Psoas muscle (tissue), 7 donors: ENCODE measurements at regions not wholly inside any gene's neighbourhood (a gene's known extent, or its start where the extent isn't known, plus 50 kb on each side); places are given as distances from the start of the nearest gene placed in this dataset.
A peak's percentile ranks its signal among the peaks of the same experiment; 100 is the strongest.

Experiments used
- ATAC-seq, 4 donors: fragments of 200-7000 bp; cut with Tn5 transposase; one replicate each; pipeline ENCODE4 v1.9.1; 2020; ENCODE audit warnings: moderate library complexity in 3 of 4, mild to moderate bottlenecking in 2 of 4
- DNase-seq, 2 donors: peaks; one replicate each; pipeline ENCODE4 v3.0.0-alpha.2; 2020
- H3K27ac ChIP-seq: fragments of 200-600 bp; one replicate; pipeline ENCODE4 v1.8.0; 2022
- H3K27me3 ChIP-seq, 3 donors: fragments of 200-600 bp in 1 of 3; one replicate each; pipeline versions ENCODE4 v1.6.1 to v1.8.0; 2013 to 2022; ENCODE audit warnings: low read length in 2 of 3, mild to moderate bottlenecking in 2 of 3, moderate library complexity in 1 of 3; ENCODE audit not compliant: insufficient read depth in 3 of 3
- H3K36me3 ChIP-seq, 2 donors: fragments of 200-600 bp in 1 of 2; one replicate each; pipeline versions ENCODE4 v1.6.1 to v1.8.0; 2013 to 2022; ENCODE audit warnings: low read depth in 1 of 2, mild to moderate bottlenecking in 1 of 2, moderate library complexity in 1 of 2; ENCODE audit not compliant: insufficient read depth in 1 of 2
- H3K4me1 ChIP-seq: fragments of 200-600 bp; one replicate; pipeline ENCODE4 v1.8.0; 2022
- H3K4me3 ChIP-seq: fragments of 200-600 bp; one replicate; pipeline ENCODE4 v1.8.0; 2022; ENCODE audit warnings: mild to moderate bottlenecking
- H3K9me3 ChIP-seq: fragments of 200-600 bp; one replicate; pipeline ENCODE4 v1.8.0; 2022
- WGBS, 3 donors: extraction: QIAGEN DNeasy Blood & Tissue Kit; methylation state at CpG; one replicate each; pipeline versions ENCODE4 v1.1.6 to v1.1.7; 2013; 5-methylcytosine and 5-hydroxymethylcytosine counted together
- intact Hi-C, 2 donors: fragments of 100-400 bp; cut with DNase I; formaldehyde crosslinking; loops; one replicate each; pipeline versions ENCODE4 v1.11.0 to v1.14.2; 2022
- TF ChIP-seq, protein P1 (sequence below): fragments of 200-600 bp; IDR thresholded peaks from one replicate; pipeline ENCODE4 v1.8.0; 2022; ENCODE audit warnings: antibody characterized with exemption
- donor health status: healthy with polysubstance abuse.
- donor health status: DM: no; HTN: no; CAD: no; lungs with moderate emphysema.
- donor health status: Bipolar disorder and iron deficiency.
- donor health status: healthy.
- donor health status: DM: yes; HTN: yes; CAD: no.
- donor health status: DM: no; HTN: no; CAD: no.
- donor health status: DM: yes; HTN: yes; CAD: no.

DNA sequence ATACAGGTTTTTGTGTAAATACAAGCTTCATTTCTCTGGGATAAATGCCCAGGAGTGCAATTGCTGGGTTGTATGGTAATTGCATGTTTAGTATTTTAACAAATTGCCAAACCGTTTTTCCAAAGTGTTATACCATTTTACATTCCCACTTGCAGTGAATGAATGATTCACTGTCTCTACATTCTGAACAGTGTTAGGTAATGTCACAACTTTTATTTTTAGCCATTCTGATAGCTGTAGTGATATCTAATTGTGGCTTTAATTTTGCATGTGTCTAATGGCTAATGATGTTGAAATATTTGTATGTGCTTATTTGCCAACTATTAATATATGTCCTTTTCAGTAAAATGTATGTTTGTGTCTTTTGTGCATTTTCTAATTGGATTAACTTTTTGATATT is 156.9 kb upstream of the CES5A start:
- TF ChIP-seq, protein P1, sequence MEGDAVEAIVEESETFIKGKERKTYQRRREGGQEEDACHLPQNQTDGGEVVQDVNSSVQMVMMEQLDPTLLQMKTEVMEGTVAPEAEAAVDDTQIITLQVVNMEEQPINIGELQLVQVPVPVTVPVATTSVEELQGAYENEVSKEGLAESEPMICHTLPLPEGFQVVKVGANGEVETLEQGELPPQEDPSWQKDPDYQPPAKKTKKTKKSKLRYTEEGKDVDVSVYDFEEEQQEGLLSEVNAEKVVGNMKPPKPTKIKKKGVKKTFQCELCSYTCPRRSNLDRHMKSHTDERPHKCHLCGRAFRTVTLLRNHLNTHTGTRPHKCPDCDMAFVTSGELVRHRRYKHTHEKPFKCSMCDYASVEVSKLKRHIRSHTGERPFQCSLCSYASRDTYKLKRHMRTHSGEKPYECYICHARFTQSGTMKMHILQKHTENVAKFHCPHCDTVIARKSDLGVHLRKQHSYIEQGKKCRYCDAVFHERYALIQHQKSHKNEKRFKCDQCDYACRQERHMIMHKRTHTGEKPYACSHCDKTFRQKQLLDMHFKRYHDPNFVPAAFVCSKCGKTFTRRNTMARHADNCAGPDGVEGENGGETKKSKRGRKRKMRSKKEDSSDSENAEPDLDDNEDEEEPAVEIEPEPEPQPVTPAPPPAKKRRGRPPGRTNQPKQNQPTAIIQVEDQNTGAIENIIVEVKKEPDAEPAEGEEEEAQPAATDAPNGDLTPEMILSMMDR, result no peak
- no peak for DNase-seq
- intact Hi-C loops, result no loop called here
- no peaks in the 10 kb centered on the region for H3K36me3 ChIP-seq
- H3K4me1 ChIP-seq, result no peaks in the 10 kb centered on the region
- WGBS, 3 donors, result 61 to 81% (median 76%) methylated on average over 1 of the region's 1 CpG
- H3K27ac ChIP-seq, result no peak overlapping the region
- no peak for ATAC-seq
- peaks cover 8% of the 10 kb centered on the region for H3K9me3 ChIP-seq
- no peaks in the 10 kb centered on the region for H3K27me3 ChIP-seq
- H3K4me3 ChIP-seq, result no peak overlapping the region

GRCh38 chr16:56029026-56029425 is 153.9 kb upstream of the CES5A start:
- ATAC-seq (no peak), DNase-seq (no peak)
- Histone ChIP-seq H3K4me3 (no peak overlapping the region), H3K4me1 (no peaks in the 10 kb centered on the region), H3K27me3 (no peaks in the 10 kb centered on the region), H3K9me3 (no peaks in the 10 kb centered on the region), H3K27ac (no peak overlapping the region), H3K36me3 (no peaks in the 10 kb centered on the region)
- TF ChIP-seq, protein P1, result no peak
- intact Hi-C loops, result no loop called here

GRCh38 chr16:56022818-56023217 is 147.6 kb upstream of the CES5A start:
- TF ChIP-seq, protein P1, result no peak
- intact Hi-C loops, result no loop called here
- no peak for ATAC-seq
- 41 to 52% (median 41%) methylated on average over 2 of the region's 2 CpGs for WGBS, 3 donors
- no peak for DNase-seq
- Histone ChIP-seq H3K9me3 (no peaks in the 10 kb centered on the region), H3K27me3 (no peaks in the 10 kb centered on the region), H3K27ac (no peak overlapping the region), H3K36me3 (no peaks in the 10 kb centered on the region), H3K4me1 (no peaks in the 10 kb centered on the region), H3K4me3 (no peak overlapping the region)

GRCh38 chr16:56019274-56019673 is 144.1 kb upstream of the CES5A start:
- intact Hi-C loops, result no loop called here
- no peak overlapping the region for H3K4me3 ChIP-seq
- TF ChIP-seq, protein P1, result no peak
- ATAC-seq (no peak), DNase-seq (no peak)
- H3K27me3 ChIP-seq, result peaks cover 0 to 2% (median 0%) of the 10 kb centered on the region in 3 donors
- no peaks in the 10 kb centered on the region for H3K36me3 ChIP-seq
- no peak overlapping the region for H3K27ac ChIP-seq
- H3K4me1 ChIP-seq, result no peaks in the 10 kb centered on the region
- no peaks in the 10 kb centered on the region for H3K9me3 ChIP-seq

DNA sequence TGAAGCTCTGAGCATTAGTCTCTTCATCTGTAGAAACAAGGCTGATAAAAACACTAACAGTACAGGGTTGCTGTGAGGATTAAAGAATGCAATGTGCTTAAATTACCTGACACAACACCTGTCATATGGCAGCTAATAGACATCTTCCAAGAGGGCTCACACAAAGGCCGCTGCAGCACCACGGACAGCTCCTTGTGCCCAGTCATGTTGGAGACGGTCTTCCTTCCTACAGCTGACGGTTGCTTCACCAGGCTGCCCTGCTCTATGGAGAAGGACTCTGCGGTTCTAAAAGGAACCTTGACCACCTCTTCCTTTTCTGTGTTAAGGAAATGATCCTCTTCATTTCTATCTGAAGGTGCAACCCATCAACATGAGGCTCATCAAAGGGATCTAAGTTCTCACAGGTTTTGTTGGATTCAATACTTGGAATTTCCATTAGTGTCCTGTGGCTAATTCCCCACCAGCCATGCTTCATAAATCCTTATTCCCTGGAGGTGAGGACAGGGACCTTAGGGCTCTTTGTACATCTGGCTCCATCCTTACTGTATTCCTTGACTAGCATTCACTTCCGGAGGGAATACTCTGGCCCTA is 138.9 kb upstream of the CES5A start:
- Histone ChIP-seq H3K36me3 (no peaks in the 10 kb centered on the region), H3K4me1 (no peaks in the 10 kb centered on the region), H3K27ac (no peak overlapping the region), H3K4me3 (no peak overlapping the region), H3K9me3 (no peaks in the 10 kb centered on the region), H3K27me3 (peaks cover 0 to 4% (median 3%) of the 10 kb centered on the region in 3 donors)
- intact Hi-C loops, result no loop called here
- TF ChIP-seq, protein P1, result no peak
- WGBS, 3 donors, result 19 to 26% (median 21%) methylated on average over 6 of the region's 6 CpGs
- ATAC-seq, result no peak
- DNase-seq, result peak; percentile 22 to 54
